ENCODE measurements at regions not wholly inside any gene's neighbourhood (a gene's known extent, or its start where the extent isn't known, plus 50 kb on each side); places are given as distances from the start of the nearest gene placed in this dataset.
"Not testable (repeated sequence)": the region's sequence is repeated elsewhere in the genome, so short reads cannot be mapped to it uniquely, and the experiment has no call there.

GRCh38 chr9:26789959-26790358 is 102.6 kb downstream of the CAAP1 start:
- no peak for DNase-seq (ENCODE audit: low spot score)

- DNase-seq (ENCODE audit: low spot score) = no peak
Observed at GRCh38 chr9:26786564-26786963, 106.0 kb downstream of the CAAP1 start.

GRCh38 chr9:26782899-26783298 is 109.7 kb downstream of the CAAP1 start:
- no peak for DNase-seq (ENCODE audit: low spot score)

GRCh38 chr9:26781906-26782305 is 110.7 kb downstream of the CAAP1 start:
- DNase-seq (ENCODE audit: low spot score) = no peak

- DNase-seq (ENCODE audit: low spot score) = not testable (repeated sequence)
Observed at GRCh38 chr9:26780307-26780706, 112.3 kb downstream of the CAAP1 start.

GRCh38 chr9:26779062-26779461 is 113.5 kb downstream of the CAAP1 start:
- DNase-seq (ENCODE audit: low spot score) = peak; percentile 72

- DNase-seq (ENCODE audit: low spot score) = no peak
Observed at GRCh38 chr9:26775391-26775790, 117.2 kb downstream of the CAAP1 start.

- DNase-seq (ENCODE audit: low spot score) = no peak
Observed at GRCh38 chr9:26773056-26773455, 119.5 kb downstream of the CAAP1 start.

GRCh38 chr9:26770821-26771220 is 121.8 kb downstream of the CAAP1 start:
- no peak for DNase-seq (ENCODE audit: low spot score)

GRCh38 chr9:26768145-26768544 is 124.5 kb downstream of the CAAP1 start:
- DNase-seq (ENCODE audit: low spot score) = no peak

GRCh38 chr9:26760675-26761074 is 131.9 kb downstream of the CAAP1 start:
- DNase-seq (ENCODE audit: low spot score) = no peak

GRCh38 chr9:26758655-26759054 is 133.9 kb downstream of the CAAP1 start:
- DNase-seq (ENCODE audit: low spot score) = no peak

- DNase-seq (ENCODE audit: low spot score) = no peak
Observed at GRCh38 chr9:26756881-26757280, 135.7 kb downstream of the CAAP1 start.

- no peak for DNase-seq (ENCODE audit: low spot score)
Observed at GRCh38 chr9:26755476-26755875, 137.1 kb downstream of the CAAP1 start.

- no peak for DNase-seq (ENCODE audit: low spot score)
Observed at GRCh38 chr9:26754509-26755164, 138.0 kb downstream of the CAAP1 start.

GRCh38 chr9:26753971-26754370 is 138.6 kb downstream of the CAAP1 start:
- DNase-seq (ENCODE audit: low spot score) = no peak

- no peak for DNase-seq (ENCODE audit: low spot score)
Observed at GRCh38 chr9:26750162-26750561, 142.4 kb downstream of the CAAP1 start.

- no peak for DNase-seq (ENCODE audit: low spot score)
Observed at GRCh38 chr9:26748449-26749058, 144.0 kb downstream of the CAAP1 start.

GRCh38 chr9:26747611-26748010 is 145.0 kb downstream of the CAAP1 start:
- DNase-seq (ENCODE audit: low spot score) = no peak

GRCh38 chr9:26746357-26747072 is 146.1 kb downstream of the CAAP1 start:
- DNase-seq (ENCODE audit: low spot score) = peak; percentile 9

- DNase-seq (ENCODE audit: low spot score) = no peak
Observed at GRCh38 chr9:26745111-26745510, 147.5 kb downstream of the CAAP1 start.

GRCh38 chr9:26744191-26744965 is 148.2 kb downstream of the CAAP1 start:
- DNase-seq (ENCODE audit: low spot score) = peak; percentile 17

Measured in SW480 (cell line).